HCT116 (cell line): ENCODE measurements at regions not wholly inside any gene's neighbourhood (a gene's known extent, or its start where the extent isn't known, plus 50 kb on each side); places are given as distances from the start of the nearest gene placed in this dataset.

ENCODE experiments used
- ATAC-seq: fragments of 200-7000 bp; cut with Tn5 transposase; 2 replicates; pipeline ENCODE4 v1.9.1; 2020; ENCODE audit warnings: mild to moderate bottlenecking, moderate library complexity
- BruUV-seq: library from RNA; stranded (reverse); fragments of 400-500 nt; replicated peaks from 2 replicates; lab custom pipeline; 2021; lab: Mats Ljungman, UMichigan
- CTCF ChIA-PET: fragments of 300-600 bp; sonication (Branson Sonifier 250); formaldehyde crosslinking; loops from one replicate; lab custom pipeline; 2021; ENCODE audit warnings: antibody characterized with exemption; lab: Charles Lee
- POLR2A ChIA-PET: fragments of 300-600, 350-600 bp; sonication (Branson Sonifier 250); formaldehyde crosslinking; loops from one replicate; lab custom pipeline; 2021; ENCODE audit warnings: antibody characterized with exemption; lab: Charles Lee
- RAD21 ChIA-PET, 2 experiments: fragments of 300-600 bp; sonication (Branson Sonifier 250); formaldehyde crosslinking; loops; one replicate each; lab custom pipeline; 2023; ENCODE audit warnings: low total read pairs in 2 of 2; ENCODE audit not compliant: uncharacterized antibody in 2 of 2, unreplicated experiment in 2 of 2, low non-redundant PET in 1 of 2; lab: Charles Lee
- DNase-seq: peaks from one replicate; pipeline ENCODE4 v3.0.0-alpha.2; 2010; ENCODE audit warnings: low read depth, low spot score
- H2AFZ ChIP-seq: fragments of 200-600 bp; shearing (Covaris generic), sonication (generic); 2 replicates; pipeline ENCODE4 v1.6.1; 2017; ENCODE audit warnings: low read depth, mixed run types, mixed read lengths, antibody characterized with exemption, low read length; ENCODE audit not compliant: poor library complexity, severe bottlenecking
- H3K27ac ChIP-seq: 2 replicates; pipeline ENCODE4 v1.5.1; 2012; ENCODE audit warnings: low read depth, low read length
- H3K27me3 ChIP-seq: fragments of 200-600 bp; sonication (generic); 2 replicates; pipeline ENCODE4 v1.6.1; 2016; ENCODE audit warnings: mixed run types, low read length, mixed read lengths; ENCODE audit not compliant: insufficient read depth
- H3K36me3 ChIP-seq, 2 experiments: fragments of 200-500 bp in 1 of 2; fragments of 200-600 bp in 1 of 2; sonication (Bioruptor generic) in 1 of 2; sonication (generic) in 1 of 2; 2 replicates each; pipeline versions ENCODE4 v1.5.1 to v1.6.1; 2014 to 2016; ENCODE audit warnings: low read length in 2 of 2, inconsistent platforms in 1 of 2, mixed read lengths in 1 of 2, mixed run types in 1 of 2; ENCODE audit not compliant: insufficient read depth in 2 of 2, control insufficient read depth in 1 of 2
- H3K4me1 ChIP-seq, 2 experiments: fragments of 200-600 bp in 1 of 2; sonication (generic) in 1 of 2; 2 replicates each; pipeline versions ENCODE4 v1.5.1 to v1.6.1; 2012 to 2017; ENCODE audit warnings: low read length in 2 of 2, inconsistent platforms in 1 of 2, mild to moderate bottlenecking in 1 of 2, mixed read lengths in 1 of 2, mixed run types in 1 of 2, moderate library complexity in 1 of 2; ENCODE audit not compliant: insufficient read depth in 2 of 2, control insufficient read depth in 1 of 2
- H3K4me2 ChIP-seq: fragments of 200-600 bp; sonication (generic); 2 replicates; pipeline ENCODE4 v1.6.1; 2017; ENCODE audit warnings: mixed run types, low read length, mixed read lengths
- H3K4me3 ChIP-seq, 2 experiments: fragments of 200-600 bp in 1 of 2; sonication (generic) in 1 of 2; replicated peaks in 1 of 2; 2 replicates each; pipeline ENCODE4 v1.5.1; 2011 to 2016; ENCODE audit warnings: low read length in 2 of 2, control low read depth in 1 of 2, low read depth in 1 of 2, mild to moderate bottlenecking in 1 of 2, mixed read lengths in 1 of 2, mixed run types in 1 of 2
- H3K79me2 ChIP-seq: fragments of 200-600 bp; sonication (generic); 2 replicates; pipeline ENCODE4 v1.6.1; 2017; ENCODE audit warnings: mild to moderate bottlenecking, mixed run types, low read length, moderate library complexity, mixed read lengths; ENCODE audit not compliant: insufficient read depth
- H3K9ac ChIP-seq: fragments of 200-600 bp; sonication (generic); 2 replicates; pipeline ENCODE4 v1.6.1; 2016; ENCODE audit warnings: low read length, mixed read lengths
- H3K9me2 ChIP-seq: fragments of 200-600 bp; sonication (generic), shearing (Covaris generic); 2 replicates; pipeline ENCODE4 v1.6.1; 2017; ENCODE audit warnings: mixed run types, mild to moderate bottlenecking, moderate library complexity; ENCODE audit not compliant: insufficient read depth
- H3K9me3 ChIP-seq, 2 experiments: fragments of 200-500 bp in 1 of 2; fragments of 200-600 bp in 1 of 2; sonication (Bioruptor generic) in 1 of 2; sonication (generic) in 1 of 2; 2 replicates each; pipeline ENCODE4 v1.6.1; 2014 to 2017; ENCODE audit warnings: low read length in 2 of 2, mixed read lengths in 2 of 2, inconsistent platforms in 1 of 2, low read depth in 1 of 2, mild to moderate bottlenecking in 1 of 2, mixed run types in 1 of 2, moderate library complexity in 1 of 2; ENCODE audit not compliant: control insufficient read depth in 1 of 2, insufficient read depth in 1 of 2
- H4K20me1 ChIP-seq: fragments of 200-600 bp; sonication (generic), shearing (Covaris generic); 2 replicates; pipeline ENCODE4 v1.6.1; 2017; ENCODE audit warnings: mixed run types, mild to moderate bottlenecking, moderate library complexity; ENCODE audit not compliant: insufficient read depth
- CBX3 ChIP-seq: IDR thresholded peaks from 2 replicates; pipeline ENCODE4 v1.6.1; 2012; ENCODE audit warnings: low read depth
- CEBPB ChIP-seq: IDR thresholded peaks from 2 replicates; pipeline ENCODE4 v1.6.1; 2012; ENCODE audit warnings: low read depth
- ELF1 ChIP-seq: IDR thresholded peaks from 2 replicates; pipeline ENCODE4 v1.6.1; 2012; ENCODE audit warnings: low read depth, borderline replicate concordance
- EZH2phosphoT487 ChIP-seq: fragments of 200-600 bp; IDR thresholded peaks from 2 replicates; pipeline ENCODE4 v1.6.1; 2018; ENCODE audit warnings: antibody characterized with exemption, borderline replicate concordance
- FOSL1 ChIP-seq: IDR thresholded peaks from 2 replicates; pipeline ENCODE4 v1.6.1; 2012; ENCODE audit warnings: low read depth
- JUND ChIP-seq: IDR thresholded peaks from 2 replicates; pipeline ENCODE4 v1.6.1; 2012
- POLR2A ChIP-seq: IDR thresholded peaks from 2 replicates; pipeline ENCODE4 v1.7.0; 2011; ENCODE audit warnings: borderline replicate concordance; ENCODE audit not compliant: insufficient read depth, insufficient read length; ENCODE audit errors: extremely low read depth
- POLR2AphosphoS5 ChIP-seq: IDR thresholded peaks from 2 replicates; pipeline ENCODE4 v1.6.1; 2011; ENCODE audit warnings: mild to moderate bottlenecking, low read depth, low read length, moderate library complexity
- SIN3A ChIP-seq: IDR thresholded peaks from 2 replicates; pipeline ENCODE4 v1.6.1; 2012; ENCODE audit warnings: low read depth
- SRF ChIP-seq: IDR thresholded peaks from 2 replicates; pipeline ENCODE4 v1.6.1; 2012; ENCODE audit warnings: low read depth
- TCF7L2 ChIP-seq: IDR thresholded peaks from 2 replicates; pipeline ENCODE4 v1.7.0; 2011; ENCODE audit warnings: borderline replicate concordance, inconsistent platforms; ENCODE audit not compliant: insufficient read depth, insufficient read length; ENCODE audit errors: extremely low read depth
- ZFX ChIP-seq: fragments of 450-650 bp; IDR thresholded peaks from 2 replicates; pipeline ENCODE4 v1.6.1; 2017
- ZNF274 ChIP-seq: fragments of 200-500 bp; sonication (Bioruptor generic); IDR thresholded peaks from 2 replicates; pipeline ENCODE4 v1.6.1; 2014; ENCODE audit warnings: mild to moderate bottlenecking, low read depth, low read length, inconsistent platforms
- intact Hi-C: fragments of 100-400 bp; cut with micrococcal nuclease; formaldehyde crosslinking; loops from 2 replicates; pipeline ENCODE4 v1.10.0; 2022
- TF ChIP-seq, protein P1 (sequence below), 3 experiments: fragments of 200-600 bp in 1 of 3; sonication (generic) in 1 of 3; IDR thresholded peaks in 2 of 3; conservative IDR thresholded peaks in 1 of 3; 2 replicates each; pipeline ENCODE4 v1.5.1; 2012 to 2017; ENCODE audit warnings: low read depth in 2 of 3, low read length in 2 of 3, antibody characterized with exemption in 1 of 3, borderline replicate concordance in 1 of 3, control low read depth in 1 of 3, mild to moderate bottlenecking in 1 of 3, mixed read lengths in 1 of 3, mixed run types in 1 of 3, moderate library complexity in 1 of 3; ENCODE audit not compliant: insufficient read depth in 1 of 3

DNA sequence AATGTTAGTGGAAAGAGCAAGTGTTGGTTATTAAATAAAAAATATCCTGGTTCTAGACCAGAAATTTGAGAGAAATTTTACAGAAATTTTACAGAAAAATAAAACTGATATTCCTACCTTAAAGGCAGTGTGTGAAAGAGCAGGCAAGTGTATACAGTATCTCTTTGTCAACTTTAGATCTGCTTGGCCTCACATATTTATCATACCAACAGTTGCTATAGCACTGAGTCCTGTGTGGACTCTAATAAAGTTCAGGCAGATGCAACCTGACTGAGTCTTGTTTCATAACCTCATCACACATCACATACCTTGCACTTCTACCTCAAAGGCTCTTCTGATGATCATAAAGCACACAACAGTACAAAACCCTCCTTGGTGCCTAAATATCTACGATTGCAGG, 552.4 kb upstream of the PCDH15 start:
- Histone ChIP-seq H3K4me1 (no peaks in the 10 kb centered on the region), H3K9ac (no peak overlapping the region), H4K20me1 (no peaks in the 10 kb centered on the region), H3K9me3 (peaks cover 0 to 11% of the 10 kb centered on the region in 2 experiments; a peak in 2 of 4 replicates), H3K79me2 (no peaks in the 10 kb centered on the region), H3K9me2 (no peaks in the 10 kb centered on the region), H3K4me2 (no peak overlapping the region), H2AFZ (no peak overlapping the region), H3K27ac (no peak overlapping the region), H3K27me3 (no peaks in the 10 kb centered on the region), H3K36me3 (no peaks in the 10 kb centered on the region), H3K4me3 (no peak overlapping the region)
- TF ChIP-seq ZNF274 (no peak), ZFX (no peak), EZH2phosphoT487 (no peak), CBX3 (no peak), POLR2A (no peak), FOSL1 (no peak), ELF1 (no peak), CEBPB (no peak), SIN3A (no peak), SRF (no peak), POLR2AphosphoS5 (no peak), TCF7L2 (no peak), JUND (no peak)
- TF ChIP-seq, protein P1, sequence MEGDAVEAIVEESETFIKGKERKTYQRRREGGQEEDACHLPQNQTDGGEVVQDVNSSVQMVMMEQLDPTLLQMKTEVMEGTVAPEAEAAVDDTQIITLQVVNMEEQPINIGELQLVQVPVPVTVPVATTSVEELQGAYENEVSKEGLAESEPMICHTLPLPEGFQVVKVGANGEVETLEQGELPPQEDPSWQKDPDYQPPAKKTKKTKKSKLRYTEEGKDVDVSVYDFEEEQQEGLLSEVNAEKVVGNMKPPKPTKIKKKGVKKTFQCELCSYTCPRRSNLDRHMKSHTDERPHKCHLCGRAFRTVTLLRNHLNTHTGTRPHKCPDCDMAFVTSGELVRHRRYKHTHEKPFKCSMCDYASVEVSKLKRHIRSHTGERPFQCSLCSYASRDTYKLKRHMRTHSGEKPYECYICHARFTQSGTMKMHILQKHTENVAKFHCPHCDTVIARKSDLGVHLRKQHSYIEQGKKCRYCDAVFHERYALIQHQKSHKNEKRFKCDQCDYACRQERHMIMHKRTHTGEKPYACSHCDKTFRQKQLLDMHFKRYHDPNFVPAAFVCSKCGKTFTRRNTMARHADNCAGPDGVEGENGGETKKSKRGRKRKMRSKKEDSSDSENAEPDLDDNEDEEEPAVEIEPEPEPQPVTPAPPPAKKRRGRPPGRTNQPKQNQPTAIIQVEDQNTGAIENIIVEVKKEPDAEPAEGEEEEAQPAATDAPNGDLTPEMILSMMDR (IDR thresholded peaks at IDR 0.05 in 2 of 3, conservative IDR thresholded peaks at IDR 0.05 in 1 of 3; ENCODE audit: borderline replicate concordance in 1 of 3, insufficient read depth in 1 of 3, low read depth in 2 of 3, low read length in 2 of 3) = no peak
- RAD21 ChIA-PET = no interaction called here
- no TSS peak for BruUV-seq
- POLR2A ChIA-PET = no interaction called here
- intact Hi-C loops = no loop called here
- ATAC-seq (no peak), DNase-seq (no peak)
- CTCF ChIA-PET = no interaction called here
